Body of pancreas (tissue), 4 donors: ENCODE measurements at regions not wholly inside any gene's neighbourhood (a gene's known extent, or its start where the extent isn't known, plus 50 kb on each side); places are given as distances from the start of the nearest gene placed in this dataset.
"Not testable (repeated sequence)": the region's sequence is repeated elsewhere in the genome, so short reads cannot be mapped to it uniquely, and the experiment has no call there.

Source experiments
- POLR2A ChIP-seq, 3 donors: fragments of 450-650 bp; IDR thresholded peaks; one replicate each; pipeline ENCODE4 v1.6.1; 2016; ENCODE audit warnings: antibody characterized with exemption in 3 of 3, mild to moderate bottlenecking in 2 of 3
- TF ChIP-seq, protein P1 (sequence below), 7 experiments: fragments of 450-650 bp in 4 of 7; fragments of 200-600 bp in 3 of 7; sonication (generic) in 3 of 7; IDR thresholded peaks; one replicate each; pipeline ENCODE4 v1.5.1; 2016 to 2019; ENCODE audit warnings: antibody characterized with exemption in 7 of 7

DNA sequence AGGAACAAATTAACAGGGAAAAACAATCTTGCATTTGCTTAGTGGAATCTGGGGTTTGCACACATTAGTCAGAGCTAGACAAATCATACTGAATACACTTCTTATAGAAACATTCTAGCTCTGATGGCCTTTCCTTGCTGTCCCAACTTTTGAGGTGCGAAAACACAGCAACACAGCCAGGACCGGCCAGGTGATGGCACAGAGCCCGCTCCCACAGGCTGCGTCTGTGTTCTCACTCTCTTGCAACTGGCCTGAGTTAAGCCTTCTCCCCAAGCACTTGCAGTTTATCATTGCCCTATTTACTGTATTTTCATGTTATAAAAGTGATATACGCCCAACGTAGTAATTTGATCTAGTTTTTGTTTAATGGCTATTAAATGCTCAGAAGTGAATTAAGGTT lies 292.0 kb upstream of the TEKT4 start:
- TF ChIP-seq, protein P1, sequence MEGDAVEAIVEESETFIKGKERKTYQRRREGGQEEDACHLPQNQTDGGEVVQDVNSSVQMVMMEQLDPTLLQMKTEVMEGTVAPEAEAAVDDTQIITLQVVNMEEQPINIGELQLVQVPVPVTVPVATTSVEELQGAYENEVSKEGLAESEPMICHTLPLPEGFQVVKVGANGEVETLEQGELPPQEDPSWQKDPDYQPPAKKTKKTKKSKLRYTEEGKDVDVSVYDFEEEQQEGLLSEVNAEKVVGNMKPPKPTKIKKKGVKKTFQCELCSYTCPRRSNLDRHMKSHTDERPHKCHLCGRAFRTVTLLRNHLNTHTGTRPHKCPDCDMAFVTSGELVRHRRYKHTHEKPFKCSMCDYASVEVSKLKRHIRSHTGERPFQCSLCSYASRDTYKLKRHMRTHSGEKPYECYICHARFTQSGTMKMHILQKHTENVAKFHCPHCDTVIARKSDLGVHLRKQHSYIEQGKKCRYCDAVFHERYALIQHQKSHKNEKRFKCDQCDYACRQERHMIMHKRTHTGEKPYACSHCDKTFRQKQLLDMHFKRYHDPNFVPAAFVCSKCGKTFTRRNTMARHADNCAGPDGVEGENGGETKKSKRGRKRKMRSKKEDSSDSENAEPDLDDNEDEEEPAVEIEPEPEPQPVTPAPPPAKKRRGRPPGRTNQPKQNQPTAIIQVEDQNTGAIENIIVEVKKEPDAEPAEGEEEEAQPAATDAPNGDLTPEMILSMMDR (IDR thresholded peaks at IDR 0.05), result not testable (repeated sequence)
- TF ChIP-seq POLR2A (IDR thresholded peaks at IDR 0.05), result not testable (repeated sequence)
